HepG2 (cell line): ENCODE measurements at regions not wholly inside any gene's neighbourhood (a gene's known extent, or its start where the extent isn't known, plus 50 kb on each side); places are given as distances from the start of the nearest gene placed in this dataset.

Experiments used
- ATAC-seq: fragments of 200-7000 bp; cut with Tn5 transposase; 3 replicates; pipeline ENCODE4 v1.9.1; 2020; ENCODE audit warnings: mild to moderate bottlenecking, moderate library complexity
- BruUV-seq: library from RNA; stranded (reverse); fragments of 400-500 nt; replicated peaks from 2 replicates; lab custom pipeline; 2021; lab: Mats Ljungman, UMichigan
- CTCF ChIA-PET: fragments of 300-600 bp; formaldehyde crosslinking; extraction: SDS; loops from one replicate; lab custom pipeline; 2021; ENCODE audit warnings: low total read pairs, inconsistent platforms, low intra/inter-chr PET ratio; lab: Yijun Ruan, JAX
- POLR2A ChIA-PET: fragments of 350-600 bp; sonication (Branson Sonifier 250); formaldehyde crosslinking; loops from one replicate; lab custom pipeline; 2020; ENCODE audit warnings: antibody characterized with exemption, inconsistent platforms; lab: Yijun Ruan, JAX
- DNase-seq: peaks from one replicate; pipeline ENCODE4 v3.0.0-alpha.2; 2015; ENCODE audit warnings: low spot score
- FAIRE-seq: peaks from 3 replicates; lab custom pipeline; 2011; peaks lifted over from hg19 to GRCh38; lab: Jason Lieb, UNC
- H2AFZ ChIP-seq: one replicate; pipeline ENCODE4 v1.6.1; 2011; ENCODE audit warnings: low read length, inconsistent platforms
- H3K27ac ChIP-seq: fragments of 300-600 bp; 3 replicates; pipeline ENCODE4 v1.8.0; 2011; ENCODE audit warnings: mixed run types, mild to moderate bottlenecking, mixed read lengths, low read length, inconsistent platforms; ENCODE audit not compliant: insufficient read depth; ENCODE audit errors: extremely low read length
- H3K27me3 ChIP-seq, 2 experiments: fragments of 200-600 bp in 1 of 2; 2 replicates in 1 of 2; 3 replicates in 1 of 2; pipeline versions ENCODE4 v1.6.0 to v1.8.0; 2011; ENCODE audit warnings: low read length in 2 of 2, mild to moderate bottlenecking in 2 of 2, moderate library complexity in 2 of 2, inconsistent platforms in 1 of 2; ENCODE audit not compliant: insufficient read depth in 2 of 2, control insufficient read depth in 1 of 2
- H3K36me3 ChIP-seq, 2 experiments: fragments of 200-600 bp in 1 of 2; replicated peaks in 1 of 2; 2 replicates in 1 of 2; 3 replicates in 1 of 2; pipeline versions ENCODE4 v1.5.1 to v1.8.0; 2011; ENCODE audit warnings: low read length in 2 of 2, inconsistent platforms in 1 of 2; ENCODE audit not compliant: insufficient read depth in 2 of 2, control insufficient read depth in 1 of 2
- H3K4me1 ChIP-seq: 2 replicates; pipeline ENCODE4 v1.5.1; 2012; ENCODE audit warnings: low read length, inconsistent platforms; ENCODE audit not compliant: insufficient read depth
- H3K4me2 ChIP-seq: 2 replicates; pipeline ENCODE4 v1.6.0; 2011; ENCODE audit warnings: low read depth, low read length, inconsistent platforms
- H3K4me3 ChIP-seq, 3 experiments: fragments of 200-600 bp in 1 of 3; sonication (generic), shearing (Covaris generic) in 1 of 3; replicated peaks in 1 of 3; 2 replicates each; pipeline ENCODE4 v1.5.1; 2011 to 2016; ENCODE audit warnings: low read length in 3 of 3, inconsistent platforms in 2 of 3, low read depth in 2 of 3, mild to moderate bottlenecking in 2 of 3, control low read depth in 1 of 3, mixed read lengths in 1 of 3; ENCODE audit not compliant: insufficient read depth in 1 of 3
- H3K79me2 ChIP-seq: one replicate; pipeline ENCODE4 v1.6.1; 2011; ENCODE audit warnings: low read length, inconsistent platforms; ENCODE audit not compliant: insufficient read depth
- H3K9ac ChIP-seq: 2 replicates; pipeline ENCODE4 v1.6.0; 2011; ENCODE audit warnings: mild to moderate bottlenecking, low read depth, low read length, inconsistent platforms; ENCODE audit not compliant: insufficient read depth
- H3K9me3 ChIP-seq: 2 replicates; pipeline ENCODE4 v1.5.1; 2012; ENCODE audit warnings: mild to moderate bottlenecking, low read length
- H4K20me1 ChIP-seq: 2 replicates; pipeline ENCODE4 v1.6.0; 2011; ENCODE audit warnings: inconsistent platforms, mild to moderate bottlenecking, low read length, moderate library complexity; ENCODE audit not compliant: insufficient read depth
- CERS6 ChIP-seq: sonication (generic); formaldehyde crosslinking; IDR thresholded peaks from 2 replicates; pipeline ENCODE4 v1.5.0; 2020; ENCODE audit warnings: missing genetic modification reagents
- HNF1B ChIP-seq: sonication (generic); formaldehyde crosslinking; IDR thresholded peaks from 2 replicates; pipeline ENCODE4 v1.5.1; 2020; ENCODE audit warnings: mild to moderate bottlenecking, moderate library complexity, missing genetic modification reagents
- MAZ ChIP-seq, 2 experiments: sonication (generic) in 1 of 2; formaldehyde crosslinking in 1 of 2; IDR thresholded peaks; 2 replicates each; pipeline versions ENCODE4 v1.5.0 to v1.6.1; 2012 to 2020; ENCODE audit warnings: low read depth in 2 of 2, mild to moderate bottlenecking in 2 of 2, borderline replicate concordance in 1 of 2, improper control_type of control experiment in 1 of 2, low read length in 1 of 2, missing genetic modification reagents in 1 of 2, moderate library complexity in 1 of 2
- MXD3 ChIP-seq: IDR thresholded peaks from 2 replicates; pipeline ENCODE4 v1.6.1; 2016; ENCODE audit warnings: mild to moderate bottlenecking, missing biosample characterization, missing genetic modification reagents
- NFE2L1 ChIP-seq: sonication (generic); formaldehyde crosslinking; IDR thresholded peaks from 2 replicates; pipeline ENCODE4 v1.4.0; 2020; ENCODE audit warnings: missing genetic modification reagents, mild to moderate bottlenecking, borderline replicate concordance
- PHF8 ChIP-seq: sonication (generic); formaldehyde crosslinking; IDR thresholded peaks from 2 replicates; pipeline ENCODE4 v1.5.0; 2020; ENCODE audit warnings: missing genetic modification reagents
- RNF219 ChIP-seq: sonication (generic); formaldehyde crosslinking; IDR thresholded peaks from 2 replicates; pipeline ENCODE4 v1.5.0; 2020; ENCODE audit warnings: mild to moderate bottlenecking, missing genetic modification reagents
- XRCC5 ChIP-seq: fragments of 200-400 bp; formaldehyde crosslinking; optimal IDR thresholded peaks from 2 replicates; pipeline ENCODE3; 2017; ENCODE audit warnings: mild to moderate bottlenecking, low read length
- ZNF12 ChIP-seq: sonication (generic); formaldehyde crosslinking; IDR thresholded peaks from 2 replicates; pipeline ENCODE4 v1.5.0; 2020; ENCODE audit warnings: missing genetic modification reagents
- ZNF136 ChIP-seq: sonication (generic); formaldehyde crosslinking; IDR thresholded peaks from 2 replicates; pipeline ENCODE4 v1.8.1; 2022; ENCODE audit warnings: low read depth, mild to moderate bottlenecking, moderate library complexity, missing genetic modification reagents
- ZNF639 ChIP-seq: conservative IDR thresholded peaks from 2 replicates; pipeline ENCODE4 v1.6.1; 2018; ENCODE audit warnings: missing genetic modification reagents
- WGBS: methylation state at CpG from one replicate; pipeline ENCODE4 v1.1.6; 2017; ENCODE audit warnings: low lambda C conversion rate; 5-methylcytosine and 5-hydroxymethylcytosine counted together
- in situ Hi-C: cut with HindIII; loops from 2 replicates; pipeline ENCODE4 v1.10.0; 2017; ENCODE audit warnings: low pct_unique_long_range_greater_than_20kb; ENCODE audit not compliant: extremely low pct_ligation_motif_present
- intact Hi-C: fragments of 100-400 bp; cut with micrococcal nuclease; formaldehyde crosslinking; loops from one replicate; pipeline ENCODE4 v1.10.0; 2022; ENCODE audit not compliant: unreplicated experiment

GRCh38 chr20:50272724-50273446 lies 82.3 kb downstream of the CEBPB start (continued):
- no peak for TF ChIP-seq ZNF639 (CRISPR knock-in tag)
- no peak for TF ChIP-seq CERS6

GRCh38 chr20:50273601-50274491 lies 83.2 kb downstream of the CEBPB start:
- FAIRE-seq (no peak), DNase-seq (no peak), ATAC-seq (peak; percentile 7)
- H3K79me2 ChIP-seq, result no peaks in the 10 kb centered on the region
- no peaks in the 10 kb centered on the region for H3K9me3 ChIP-seq
- intact Hi-C loops (loop anchor here (5.0 kb wide), 1 partner anchor 33 kb away; no protein-coding TSS in a partner anchor), in situ Hi-C loops (loop anchor here (5.0 kb wide), 1 partner anchor 82 kb away; the partner anchor contains the start of gene CEBPB)
- no peak overlapping the region for H2AFZ ChIP-seq
- 27% methylated on average over 18 of the region's 19 CpGs for WGBS
- BruUV-seq, result no TSS peak
- ChIA-PET CTCF (no interaction called here), POLR2A (interaction anchor here (0.6 to 4.8 kb wide), 19 partner anchors 11 to 167 kb away, joined by 3 to 51 read pairs (median 4); partner anchors contain the start of gene CEBPB)
- no peaks in the 10 kb centered on the region for H3K36me3 ChIP-seq
- no peaks in the 10 kb centered on the region for H4K20me1 ChIP-seq
- peaks cover 100% of the 10 kb centered on the region for H3K4me1 ChIP-seq
- peak overlapping the region; percentile 1 to 53 (median 2); a peak in 5 of 6 replicates for H3K4me3 ChIP-seq
- peak overlapping the region; percentile 28 for H3K9ac ChIP-seq
- H3K27ac ChIP-seq, result peak overlapping the region; percentile 24
- peak overlapping the region; percentile 69 for H3K4me2 ChIP-seq
- no peaks in the 10 kb centered on the region; a peak in 2 of 5 replicates for H3K27me3 ChIP-seq
- TF ChIP-seq ZNF136 (CRISPR knock-in tag) (0 out of 2 replicates have a peak, but pooled peaks have one; percentile 21), HNF1B (peak; percentile 65; the same call in 1 of the 2 replicates), MXD3 (0 out of 2 replicates have a peak, but pooled peaks have one; percentile 15), MAZ (IDR thresholded peaks at IDR 0.05; ENCODE audit: borderline replicate concordance, low read depth, low read length) (0 out of 2 replicates have a peak, but pooled peaks have one; percentile 3), MAZ (CRISPR knock-in tag; IDR thresholded peaks at IDR 0.05; ENCODE audit: low read depth) (no peak), ZNF12 (CRISPR knock-in tag) (0 out of 2 replicates have a peak, but pooled peaks have one; percentile 16), PHF8 (no peak; the same call in 1 of the 2 replicates), XRCC5 (peak; percentile 18), NFE2L1 (peak; percentile 2; the same call in 1 of the 2 replicates), RNF219 (no peak)
